ENCODE measurements at regions not wholly inside any gene's neighbourhood (a gene's known extent, or its start where the extent isn't known, plus 50 kb on each side); places are given as distances from the start of the nearest gene placed in this dataset.
"Not testable (repeated sequence)": the region's sequence is repeated elsewhere in the genome, so short reads cannot be mapped to it uniquely, and the experiment has no call there.

GRCh38 chr2:105536175-105536574, 137.3 kb upstream of the FHL2 start (continued):
- TF ChIP-seq ZNF211 (tag by site-specific recombination; IDR thresholded peaks at IDR 0.05; ENCODE audit: low read depth) = no peak
- TF ChIP-seq IKZF3 (tag by site-specific recombination; IDR thresholded peaks at IDR 0.05) = no peak
- TF ChIP-seq ZNF621 (tag by site-specific recombination; IDR thresholded peaks at IDR 0.05) = no peak
- TF ChIP-seq PRDM1 (tag by site-specific recombination; IDR thresholded peaks at IDR 0.05) = no peak
- TF ChIP-seq ZNF777 (tag by site-specific recombination; IDR thresholded peaks at IDR 0.05; ENCODE audit: borderline replicate concordance) = no peak
- no peak for TF ChIP-seq ELK4 (IDR thresholded peaks at IDR 0.05; ENCODE audit: borderline replicate concordance, low read depth, low read length)
- no peak for TF ChIP-seq GLI4 (tag by site-specific recombination; IDR thresholded peaks at IDR 0.05)

GRCh38 chr2:105529258-105529657, 130.4 kb upstream of the FHL2 start:
- H3K9me3 ChIP-seq (ENCODE audit: control insufficient read depth, insufficient read depth, low read depth, low read length); H3K4me3 ChIP-seq (ENCODE audit: low read depth, low read length); POLR2A ChIA-PET; H3K4me1 ChIP-seq (ENCODE audit: control insufficient read depth, insufficient read depth, low read length); H3K27ac ChIP-seq (ENCODE audit: extremely low read depth, low read depth, low read length); H3K36me3 ChIP-seq (ENCODE audit: control insufficient read depth in 2 of 2, insufficient read depth in 1 of 2, low read length in 2 of 2): not testable (repeated sequence)
- TF ChIP-seq ZNF146 (tag by site-specific recombination; IDR thresholded peaks at IDR 0.05) = peak; percentile 71
- CTCF ChIA-PET = interaction anchor here (1.0 kb wide), 1 partner anchor 8 kb away, joined by 5 read pairs; no protein-coding TSS in a partner anchor

- H3K9me3 ChIP-seq (ENCODE audit: control insufficient read depth, insufficient read depth, low read depth, low read length) = no peaks in the 10 kb centered on the region
- CTCF ChIA-PET = interaction anchor here (0.7 to 1.0 kb wide), 4 partner anchors 17 to 444 kb away, joined by 3 to 5 read pairs (median 4); no protein-coding TSS in a partner anchor
- H3K36me3 ChIP-seq (ENCODE audit: control insufficient read depth in 2 of 2, insufficient read depth in 1 of 2, low read length in 2 of 2) = no peaks in the 10 kb centered on the region
- TF ChIP-seq GFI1B (tag by site-specific recombination; IDR thresholded peaks at IDR 0.05) (no peak), ZNF561 (tag by site-specific recombination; IDR thresholded peaks at IDR 0.05; ENCODE audit: borderline replicate concordance) (no peak), ZNF24 (tag by site-specific recombination; IDR thresholded peaks at IDR 0.05) (no peak), ZNF426 (tag by site-specific recombination; IDR thresholded peaks at IDR 0.05) (no peak), ZSCAN5A (tag by site-specific recombination; IDR thresholded peaks at IDR 0.05) (no peak), ZNF354C (tag by site-specific recombination; IDR thresholded peaks at IDR 0.05; ENCODE audit: borderline replicate concordance, low read depth) (no peak)
- H3K4me1 ChIP-seq (ENCODE audit: control insufficient read depth, insufficient read depth, low read length) = no peaks in the 10 kb centered on the region
- POLR2A ChIA-PET = interaction anchor here (0.8 kb wide), 1 partner anchor 198 kb away, joined by 3 read pairs; no protein-coding TSS in a partner anchor
- H3K4me3 ChIP-seq (ENCODE audit: low read depth, low read length) = no peak overlapping the region
- no peak overlapping the region for H3K27ac ChIP-seq (ENCODE audit: extremely low read depth, low read depth, low read length)
These were observed 127.4 kb upstream of the FHL2 start for GRCh38 chr2:105526000-105526925.

GRCh38 chr2:105525201-105525600, 126.3 kb upstream of the FHL2 start:
- POLR2A ChIA-PET = no interaction called here
- no peaks in the 10 kb centered on the region for H3K4me1 ChIP-seq (ENCODE audit: control insufficient read depth, insufficient read depth, low read length)
- CTCF ChIA-PET = interaction anchor here (0.8 to 1.1 kb wide), 3 partner anchors 70 to 411 kb away, joined by 3 to 4 read pairs (median 3); no protein-coding TSS in a partner anchor
- TF ChIP-seq SP2 (tag by site-specific recombination; IDR thresholded peaks at IDR 0.05) = no peak
- no peak for TF ChIP-seq ZNF350 (tag by site-specific recombination; IDR thresholded peaks at IDR 0.05)
- TF ChIP-seq ZNF114 (tag by site-specific recombination; IDR thresholded peaks at IDR 0.05) = no peak
- TF ChIP-seq ZNF610 (tag by site-specific recombination; IDR thresholded peaks at IDR 0.05; ENCODE audit: borderline replicate concordance) = no peak
- no peak for TF ChIP-seq ZNF335 (tag by site-specific recombination; conservative IDR thresholded peaks at IDR 0.05)
- TF ChIP-seq KLF7 (tag by site-specific recombination; IDR thresholded peaks at IDR 0.05; ENCODE audit: borderline replicate concordance) = no peak
- TF ChIP-seq ZNF518A (tag by site-specific recombination; conservative IDR thresholded peaks at IDR 0.05; ENCODE audit: low read depth) = no peak
- no peak for TF ChIP-seq ZNF830 (tag by site-specific recombination; IDR thresholded peaks at IDR 0.05; ENCODE audit: low read depth)

More at GRCh38 chr2:105525201-105525600, 126.3 kb upstream of the FHL2 start:
- H3K9me3 ChIP-seq (ENCODE audit: control insufficient read depth, insufficient read depth, low read depth, low read length) = no peaks in the 10 kb centered on the region
- no peak overlapping the region for H3K27ac ChIP-seq (ENCODE audit: extremely low read depth, low read depth, low read length)
- no peaks in the 10 kb centered on the region for H3K36me3 ChIP-seq (ENCODE audit: control insufficient read depth in 2 of 2, insufficient read depth in 1 of 2, low read length in 2 of 2)
- H3K4me3 ChIP-seq (ENCODE audit: low read depth, low read length) = no peak overlapping the region
